Neural cell (in vitro differentiated cells): ENCODE measurements at regions not wholly inside any gene's neighbourhood (a gene's known extent, or its start where the extent isn't known, plus 50 kb on each side); places are given as distances from the start of the nearest gene placed in this dataset.

Source experiments
- H2AFZ ChIP-seq: fragments of 200-600, 300-800 bp; sonication (generic), shearing (Covaris generic); 2 replicates; pipeline ENCODE4 v1.6.0; 2014; ENCODE audit warnings: low read depth, mild to moderate bottlenecking, antibody characterized with exemption, low read length, moderate library complexity
- H3F3A ChIP-seq: fragments of 200-600 bp; shearing (Covaris generic); 2 replicates; pipeline ENCODE4 v1.6.1; 2016; ENCODE audit warnings: mild to moderate bottlenecking, moderate library complexity, mixed read lengths, antibody characterized with exemption, low read length; ENCODE audit not compliant: insufficient read depth, poor library complexity, severe bottlenecking
- H3K27ac ChIP-seq: fragments of 200-600, 300-800 bp; sonication (generic), shearing (Covaris generic); 2 replicates; pipeline ENCODE4 v1.5.1; 2014; ENCODE audit warnings: mild to moderate bottlenecking, low read length, moderate library complexity
- H3K27me3 ChIP-seq: fragments of 300-800, 200-600 bp; sonication (generic), shearing (Covaris generic); 2 replicates; pipeline ENCODE4 v1.6.0; 2014; ENCODE audit warnings: mild to moderate bottlenecking, low read depth, low read length, moderate library complexity; ENCODE audit not compliant: insufficient read depth
- H3K36me3 ChIP-seq: fragments of 300-800, 200-600 bp; sonication (generic), shearing (Covaris generic); 2 replicates; pipeline ENCODE4 v1.5.1; 2014; ENCODE audit warnings: mild to moderate bottlenecking, antibody characterized with exemption, low read length, moderate library complexity; ENCODE audit not compliant: insufficient read depth
- H3K4me2 ChIP-seq: fragments of 300-800, 200-600 bp; sonication (generic), shearing (Covaris generic); 2 replicates; pipeline ENCODE4 v1.6.0; 2014; ENCODE audit warnings: mild to moderate bottlenecking, low read length
- H3K4me3 ChIP-seq: fragments of 300-800, 200-600 bp; sonication (generic), shearing (Covaris generic); 2 replicates; pipeline ENCODE4 v1.5.1; 2014; ENCODE audit warnings: mild to moderate bottlenecking, low read length, moderate library complexity
- H3K79me2 ChIP-seq: fragments of 200-600 bp; shearing (Covaris generic); replicated peaks from 2 replicates; pipeline ENCODE4 v1.6.0; 2014; ENCODE audit warnings: mild to moderate bottlenecking, low read length, moderate library complexity; ENCODE audit not compliant: insufficient read depth
- H3K9ac ChIP-seq: fragments of 300-800, 200-600 bp; sonication (generic), shearing (Covaris generic); 2 replicates; pipeline ENCODE4 v1.6.1; 2016; ENCODE audit warnings: mild to moderate bottlenecking, low read length, mixed read lengths
- H3K9me2 ChIP-seq: fragments of 200-600 bp; shearing (Covaris generic); 2 replicates; pipeline ENCODE4 v1.6.1; 2016; ENCODE audit warnings: mild to moderate bottlenecking, low read length, mixed read lengths; ENCODE audit not compliant: insufficient read depth
- H3K9me3 ChIP-seq: fragments of 200-600, 300-800 bp; sonication (generic), shearing (Covaris generic); 2 replicates; pipeline ENCODE4 v1.6.1; 2016; ENCODE audit warnings: mild to moderate bottlenecking, mixed run types, low read length, moderate library complexity, mixed read lengths
- H4K20me1 ChIP-seq: fragments of 200-600 bp; shearing (Covaris generic); 2 replicates; pipeline ENCODE4 v1.6.1; 2016; ENCODE audit warnings: mild to moderate bottlenecking, mixed run types; ENCODE audit not compliant: insufficient read depth
- CTCF ChIP-seq: fragments of 450-650 bp; IDR thresholded peaks from 2 replicates; pipeline ENCODE4 v1.5.1; 2014; ENCODE audit warnings: antibody characterized with exemption, mild to moderate bottlenecking, moderate library complexity; ENCODE audit not compliant: poor library complexity, severe bottlenecking
- EP300 ChIP-seq: fragments of 450-650 bp; conservative IDR thresholded peaks from 2 replicates; pipeline ENCODE4 v1.6.1; 2014; ENCODE audit warnings: antibody characterized with exemption, mild to moderate bottlenecking, moderate library complexity; ENCODE audit not compliant: poor library complexity, severe bottlenecking
- EZH2 ChIP-seq: fragments of 200-600, 300-800 bp; shearing (Covaris generic), sonication (generic); IDR thresholded peaks from 2 replicates; pipeline ENCODE4 v1.6.1; 2014; ENCODE audit warnings: antibody characterized with exemption, low read length, borderline replicate concordance, mild to moderate bottlenecking; ENCODE audit not compliant: insufficient read depth, poor library complexity, severe bottlenecking
- MXI1 ChIP-seq: fragments of 450-650 bp; conservative IDR thresholded peaks from 2 replicates; pipeline ENCODE4 v1.6.1; 2014; ENCODE audit warnings: antibody characterized with exemption, mild to moderate bottlenecking; ENCODE audit not compliant: poor library complexity, severe bottlenecking
- POLR2AphosphoS5 ChIP-seq: IDR thresholded peaks from 2 replicates; pipeline ENCODE4 v1.6.1; 2012
- RAD21 ChIP-seq: fragments of 450-650 bp; conservative IDR thresholded peaks from 2 replicates; pipeline ENCODE4 v1.6.1; 2014; ENCODE audit warnings: antibody characterized with exemption, mild to moderate bottlenecking, moderate library complexity
- REST ChIP-seq: IDR thresholded peaks from 2 replicates; pipeline ENCODE4 v1.6.1; 2012; ENCODE audit warnings: borderline replicate concordance
- SMC3 ChIP-seq: fragments of 450-650 bp; conservative IDR thresholded peaks from 2 replicates; pipeline ENCODE4 v1.6.1; 2014; ENCODE audit warnings: antibody characterized with exemption, mild to moderate bottlenecking, moderate library complexity; ENCODE audit not compliant: poor library complexity
- TAF1 ChIP-seq: IDR thresholded peaks from 2 replicates; pipeline ENCODE4 v1.6.1; 2012; ENCODE audit warnings: low read depth

- Histone ChIP-seq H3K9me2 (no peaks in the 10 kb centered on the region), H3K27ac (no peak overlapping the region), H3K4me2 (no peak overlapping the region), H4K20me1 (no peaks in the 10 kb centered on the region), H3F3A (no peaks in the 10 kb centered on the region), H3K36me3 (no peaks in the 10 kb centered on the region), H3K79me2 (no peaks in the 10 kb centered on the region), H3K9me3 (no peaks in the 10 kb centered on the region), H3K27me3 (peaks cover 4% of the 10 kb centered on the region), H2AFZ (no peak overlapping the region), H3K9ac (no peak overlapping the region), H3K4me3 (no peak overlapping the region)
- TF ChIP-seq POLR2AphosphoS5 (no peak), EZH2 (no peak), TAF1 (no peak), MXI1 (no peak)
Measured at GRCh38 chr9:21570643-21571275, 88.6 kb upstream of the IFNE start.

- Histone ChIP-seq H3K9ac (no peak overlapping the region), H2AFZ (no peak overlapping the region), H3K9me2 (no peaks in the 10 kb centered on the region), H3K4me3 (no peak overlapping the region), H4K20me1 (no peaks in the 10 kb centered on the region), H3K9me3 (no peaks in the 10 kb centered on the region), H3K4me2 (no peak overlapping the region), H3K36me3 (no peaks in the 10 kb centered on the region), H3K27me3 (no peaks in the 10 kb centered on the region), H3K27ac (no peak overlapping the region), H3K79me2 (no peaks in the 10 kb centered on the region), H3F3A (no peaks in the 10 kb centered on the region)
- TF ChIP-seq TAF1 (no peak), SMC3 (no peak), EP300 (no peak), RAD21 (no peak), MXI1 (no peak), REST (no peak), CTCF (no peak), POLR2AphosphoS5 (no peak), EZH2 (no peak)
Measured at GRCh38 chr9:21574261-21574660, 92.1 kb upstream of the IFNE start.
